Mesendoderm (in vitro differentiated cells): ENCODE measurements at regions not wholly inside any gene's neighbourhood (a gene's known extent, or its start where the extent isn't known, plus 50 kb on each side); places are given as distances from the start of the nearest gene placed in this dataset.

ENCODE experiments used
- DNase-seq: peaks from one replicate; pipeline ENCODE4 v3.0.0; 2013
- H2AK5ac ChIP-seq: 2 replicates; pipeline ENCODE4 v1.6.1; 2013; ENCODE audit warnings: low read length, inconsistent platforms
- H2BK120ac ChIP-seq: 2 replicates; pipeline ENCODE4 v1.6.1; 2013; ENCODE audit warnings: low read depth, mild to moderate bottlenecking, low read length, moderate library complexity, mixed read lengths
- H2BK15ac ChIP-seq: replicated peaks from 2 replicates; pipeline ENCODE4 v1.6.1; 2013; ENCODE audit warnings: low read depth, mild to moderate bottlenecking, moderate library complexity
- H2BK5ac ChIP-seq: 2 replicates; pipeline ENCODE4 v1.6.1; 2013; ENCODE audit warnings: low read length, inconsistent platforms
- H3K18ac ChIP-seq: 2 replicates; pipeline ENCODE4 v1.6.1; 2013; ENCODE audit warnings: mild to moderate bottlenecking, low read length, mixed read lengths
- H3K23ac ChIP-seq: one replicate; pipeline ENCODE4 v1.6.1; 2013; ENCODE audit warnings: low read length
- H3K27ac ChIP-seq: 2 replicates; pipeline ENCODE4 v1.5.1; 2013; ENCODE audit warnings: low read depth, mild to moderate bottlenecking, inconsistent platforms, low read length, moderate library complexity
- H3K27me3 ChIP-seq: 2 replicates; pipeline ENCODE4 v1.6.1; 2013; ENCODE audit warnings: low read length, control low read depth, mild to moderate bottlenecking, inconsistent platforms; ENCODE audit not compliant: insufficient read depth, poor library complexity
- H3K36me3 ChIP-seq: 2 replicates; pipeline ENCODE4 v1.6.1; 2013; ENCODE audit warnings: low read length, inconsistent platforms; ENCODE audit not compliant: control insufficient read depth, insufficient read depth
- H3K4ac ChIP-seq: one replicate; pipeline ENCODE4 v1.6.1; 2013; ENCODE audit warnings: low read depth, mild to moderate bottlenecking, low read length, moderate library complexity
- H3K4me1 ChIP-seq: 2 replicates; pipeline ENCODE4 v1.6.1; 2013; ENCODE audit warnings: low read depth, low read length, inconsistent platforms; ENCODE audit not compliant: control insufficient read depth
- H3K4me2 ChIP-seq: 2 replicates; pipeline ENCODE4 v1.6.1; 2013; ENCODE audit warnings: low read length
- H3K4me3 ChIP-seq: 2 replicates; pipeline ENCODE4 v1.5.1; 2013; ENCODE audit warnings: mild to moderate bottlenecking, low read length
- H3K56ac ChIP-seq: one replicate; pipeline ENCODE4 v1.6.1; 2013; ENCODE audit warnings: low read length
- H3K79me1 ChIP-seq: 2 replicates; pipeline ENCODE4 v1.6.1; 2013; ENCODE audit warnings: low read length, inconsistent platforms
- H3K79me2 ChIP-seq: 2 replicates; pipeline ENCODE4 v1.6.1; 2013; ENCODE audit warnings: mild to moderate bottlenecking, low read length; ENCODE audit not compliant: control insufficient read depth, insufficient read depth
- H3K9ac ChIP-seq: 2 replicates; pipeline ENCODE4 v1.6.1; 2013; ENCODE audit warnings: low read length, inconsistent platforms
- H4K5ac ChIP-seq: one replicate; pipeline ENCODE4 v1.6.1; 2013; ENCODE audit warnings: low read length
- H4K8ac ChIP-seq: one replicate; pipeline ENCODE4 v1.6.1; 2013; ENCODE audit warnings: low read depth, mild to moderate bottlenecking, control low read depth, low read length, moderate library complexity
- WGBS: extraction: QIAGEN DNeasy Blood & Tissue Kit; methylation state at CpG from one replicate; pipeline ENCODE4 v1.1.7; 2013; ENCODE audit warnings: low lambda C conversion rate, missing lambda C conversion rate; ENCODE audit not compliant: insufficient coverage; ENCODE audit errors: extremely low coverage; 5-methylcytosine and 5-hydroxymethylcytosine counted together

DNA sequence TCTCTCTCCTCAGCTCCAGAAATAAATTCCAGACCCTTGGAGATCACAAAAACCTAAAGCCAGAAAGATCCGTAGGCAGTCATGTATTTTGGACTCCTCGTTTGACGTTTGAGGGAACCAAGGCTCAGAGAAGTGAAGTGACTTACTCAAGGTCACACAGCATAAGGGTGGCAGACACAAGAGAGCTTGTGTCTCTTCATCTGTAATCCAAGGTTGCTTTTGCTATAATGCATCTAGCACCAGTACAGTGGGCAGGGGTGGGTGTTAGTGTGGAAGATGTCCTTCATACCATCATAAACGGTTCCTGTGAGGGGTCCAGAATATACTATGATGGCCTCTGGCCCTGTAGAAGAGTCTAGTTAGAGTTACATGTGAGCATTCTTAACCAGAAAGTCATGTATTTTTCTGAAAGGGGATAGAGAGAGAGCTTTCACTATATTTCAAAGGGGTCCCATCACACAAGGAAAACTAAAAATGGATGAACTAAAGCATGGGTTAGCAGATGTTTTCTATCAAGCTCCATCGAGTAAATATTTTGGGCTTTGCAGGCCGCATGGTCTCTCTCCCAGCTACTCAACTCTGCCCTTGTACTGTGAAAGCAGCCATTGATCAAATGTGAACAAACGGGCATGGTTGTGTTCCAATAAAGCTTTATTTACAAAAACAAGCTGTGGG lies 144.9 kb downstream of the TOMM20 start:
- H3K27me3 ChIP-seq = no peaks in the 10 kb centered on the region
- WGBS = no CpG with 5 or more reads among the region's 7 CpGs

DNA sequence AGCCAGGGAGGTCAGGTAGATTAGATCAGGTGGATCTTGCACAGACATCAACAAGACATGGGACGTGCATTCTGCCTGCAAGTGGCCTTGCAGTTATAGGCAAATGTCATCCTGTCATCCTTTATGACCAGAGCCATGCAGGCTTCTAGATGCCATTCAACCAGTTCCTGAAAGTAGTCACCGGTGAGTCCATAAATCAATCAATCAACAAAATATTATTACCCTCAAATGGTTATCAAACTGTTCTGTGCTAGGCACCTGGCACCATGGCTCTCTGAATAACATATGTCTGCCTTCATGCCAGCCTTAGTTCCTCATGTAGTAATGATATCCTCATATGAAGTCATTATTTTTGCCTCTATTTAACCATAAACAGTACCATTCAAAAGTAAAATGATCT lies 146.9 kb downstream of the TOMM20 start:
- H3K4me3 ChIP-seq = no peak overlapping the region
- no peak overlapping the region for H4K8ac ChIP-seq
- no peak overlapping the region for H3K4ac ChIP-seq
- WGBS = no CpG with 5 or more reads among the region's 2 CpGs
- no peak overlapping the region for H3K23ac ChIP-seq
- H2AK5ac ChIP-seq = no peak overlapping the region
- no peaks in the 10 kb centered on the region for H3K4me1 ChIP-seq
- no peak overlapping the region for H3K9ac ChIP-seq
- H3K27ac ChIP-seq = no peak overlapping the region
- H3K4me2 ChIP-seq = no peak overlapping the region
- H3K79me2 ChIP-seq = no peaks in the 10 kb centered on the region
- no peaks in the 10 kb centered on the region for H3K27me3 ChIP-seq
- no peak for DNase-seq
- no peak overlapping the region for H3K18ac ChIP-seq
- H2BK15ac ChIP-seq = no peak overlapping the region
- H4K5ac ChIP-seq = no peak overlapping the region
- H3K56ac ChIP-seq = no peak overlapping the region
- no peak overlapping the region for H2BK5ac ChIP-seq
- no peaks in the 10 kb centered on the region for H3K79me1 ChIP-seq
- no peaks in the 10 kb centered on the region for H3K36me3 ChIP-seq
- no peak overlapping the region for H2BK120ac ChIP-seq

More for the DNA sequence above, 144.9 kb downstream of the TOMM20 start:
- H3K27ac ChIP-seq = no peak overlapping the region
- no peak overlapping the region for H2BK5ac ChIP-seq
- H3K56ac ChIP-seq = no peak overlapping the region
- H3K4me3 ChIP-seq = no peak overlapping the region
- H2BK120ac ChIP-seq = no peak overlapping the region
- H4K8ac ChIP-seq = no peak overlapping the region
- no peak overlapping the region for H3K4ac ChIP-seq
- no peaks in the 10 kb centered on the region for H3K36me3 ChIP-seq
- no peak for DNase-seq
- H3K18ac ChIP-seq = no peak overlapping the region
- peak overlapping the region; percentile 16 for H2AK5ac ChIP-seq
- no peak overlapping the region for H3K4me2 ChIP-seq
- H3K9ac ChIP-seq = no peak overlapping the region
- no peaks in the 10 kb centered on the region for H3K79me1 ChIP-seq
- H3K79me2 ChIP-seq = no peaks in the 10 kb centered on the region
- no peak overlapping the region for H2BK15ac ChIP-seq
- peaks cover 4% of the 10 kb centered on the region for H3K4me1 ChIP-seq
- H3K23ac ChIP-seq = no peak overlapping the region
- no peak overlapping the region for H4K5ac ChIP-seq

DNA sequence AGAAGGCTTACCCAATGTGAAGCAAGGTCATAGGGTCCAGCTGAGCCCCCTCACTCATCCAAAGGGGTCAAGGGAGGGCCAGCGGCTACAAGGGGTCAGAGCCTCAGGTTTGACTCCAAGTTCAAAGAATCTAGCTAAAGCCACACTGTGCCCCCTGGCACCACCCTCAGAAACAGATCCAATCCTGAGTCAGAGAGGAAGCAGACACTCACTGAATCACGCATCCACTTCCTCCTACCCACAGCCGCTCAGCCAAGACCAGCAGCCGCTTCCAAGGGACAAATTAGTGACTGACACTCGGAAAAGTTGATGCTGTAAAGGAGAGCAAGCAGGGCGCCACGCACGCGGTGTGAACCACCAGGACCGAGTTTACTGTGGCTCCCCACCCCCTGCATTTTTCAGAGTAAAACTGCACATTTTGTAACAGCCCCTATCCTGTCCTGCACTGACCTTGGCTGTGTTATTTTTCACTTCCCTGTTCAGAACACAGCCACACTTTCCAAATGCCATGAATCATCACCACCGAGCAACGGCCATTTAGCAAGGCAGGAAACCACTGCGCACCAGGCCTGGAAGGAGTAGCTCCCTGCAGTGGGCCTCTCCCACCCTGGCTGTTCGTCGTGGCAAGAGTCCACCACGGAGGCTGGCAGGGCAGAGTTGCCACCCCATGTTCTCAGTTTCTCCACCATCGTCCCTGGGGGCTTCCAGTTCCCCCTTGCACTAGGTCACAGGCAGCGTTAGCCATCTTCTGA lies 147.8 kb downstream of the TOMM20 start:
- Histone ChIP-seq H3K9ac (no peak overlapping the region), H2BK120ac (no peak overlapping the region), H3K4me3 (no peak overlapping the region), H3K27ac (no peak overlapping the region), H3K79me2 (no peaks in the 10 kb centered on the region), H3K27me3 (no peaks in the 10 kb centered on the region), H3K4ac (no peak overlapping the region), H3K4me2 (no peak overlapping the region), H2AK5ac (no peak overlapping the region), H3K4me1 (no peaks in the 10 kb centered on the region), H2BK15ac (no peak overlapping the region), H3K79me1 (no peaks in the 10 kb centered on the region), H4K8ac (no peak overlapping the region), H3K56ac (no peak overlapping the region), H2BK5ac (no peak overlapping the region), H3K23ac (no peak overlapping the region), H3K36me3 (no peaks in the 10 kb centered on the region), H3K18ac (no peak overlapping the region), H4K5ac (no peak overlapping the region)
- DNase-seq = no peak
- WGBS = no CpG with 5 or more reads among the region's 18 CpGs

- H3K4ac ChIP-seq = no peak overlapping the region
- no peaks in the 10 kb centered on the region for H3K36me3 ChIP-seq
- no peaks in the 10 kb centered on the region for H3K79me2 ChIP-seq
- H2BK120ac ChIP-seq = no peak overlapping the region
- no peak overlapping the region for H4K5ac ChIP-seq
- no peak overlapping the region for H2BK15ac ChIP-seq
- H4K8ac ChIP-seq = no peak overlapping the region
- H3K4me3 ChIP-seq = no peak overlapping the region
- DNase-seq = no peak
- no CpG with 5 or more reads among the region's 6 CpGs for WGBS
- H3K27ac ChIP-seq = no peak overlapping the region
- H2BK5ac ChIP-seq = no peak overlapping the region
- H3K18ac ChIP-seq = no peak overlapping the region
- H3K9ac ChIP-seq = no peak overlapping the region
- no peak overlapping the region for H2AK5ac ChIP-seq
- no peaks in the 10 kb centered on the region for H3K27me3 ChIP-seq
- H3K23ac ChIP-seq = no peak overlapping the region
- H3K79me1 ChIP-seq = no peaks in the 10 kb centered on the region
- no peak overlapping the region for H3K56ac ChIP-seq
- no peak overlapping the region for H3K4me2 ChIP-seq
- peaks cover 4% of the 10 kb centered on the region for H3K4me1 ChIP-seq
These were observed 148.4 kb downstream of the TOMM20 start for GRCh38 chr1:234980291-234980644.

GRCh38 chr1:234979296-234980279 lies 149.0 kb downstream of the TOMM20 start:
- H3K27ac ChIP-seq = no peak overlapping the region
- H3K23ac ChIP-seq = no peak overlapping the region
- DNase-seq = no peak
- no peaks in the 10 kb centered on the region for H3K79me2 ChIP-seq
- no peak overlapping the region for H2BK15ac ChIP-seq
- H3K9ac ChIP-seq = no peak overlapping the region
- H3K4me2 ChIP-seq = no peak overlapping the region
- no peaks in the 10 kb centered on the region for H3K36me3 ChIP-seq
- H3K27me3 ChIP-seq = no peaks in the 10 kb centered on the region
- no peaks in the 10 kb centered on the region for H3K79me1 ChIP-seq
- no peak overlapping the region for H3K4me3 ChIP-seq
- H3K18ac ChIP-seq = no peak overlapping the region
- H4K5ac ChIP-seq = no peak overlapping the region
- H3K4me1 ChIP-seq = peaks cover 9% of the 10 kb centered on the region
- H4K8ac ChIP-seq = no peak overlapping the region
- H2AK5ac ChIP-seq = no peak overlapping the region
- H3K4ac ChIP-seq = no peak overlapping the region
- no peak overlapping the region for H2BK120ac ChIP-seq
- no peak overlapping the region for H3K56ac ChIP-seq
- H2BK5ac ChIP-seq = no peak overlapping the region
- no CpG with 5 or more reads among the region's 15 CpGs for WGBS
